ENCODE measurements at regions not wholly inside any gene's neighbourhood (a gene's known extent, or its start where the extent isn't known, plus 50 kb on each side); places are given as distances from the start of the nearest gene placed in this dataset.
"Not testable (repeated sequence)": the region's sequence is repeated elsewhere in the genome, so short reads cannot be mapped to it uniquely, and the experiment has no call there.

DNA sequence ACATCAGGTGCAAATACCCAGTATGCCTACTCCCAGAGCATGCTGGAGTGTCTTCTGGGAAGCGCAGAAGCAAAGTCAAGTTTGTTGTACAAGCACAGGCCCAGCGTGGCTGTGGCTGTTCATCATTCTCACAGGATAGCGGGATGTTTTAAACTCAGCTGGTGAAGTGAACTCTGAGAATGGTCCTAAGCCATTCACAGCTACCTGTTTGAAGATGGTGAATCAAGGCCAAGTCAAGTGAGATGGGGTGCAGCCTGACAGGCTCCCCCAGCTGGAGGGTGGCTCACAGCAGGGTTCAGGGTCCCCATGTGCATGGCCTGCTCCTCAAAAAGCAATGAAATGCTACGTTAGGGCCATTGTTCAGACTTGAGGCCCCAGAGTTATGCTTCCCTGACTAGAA is 304.7 kb upstream of the FOXQ1 start:
- no peaks in the 10 kb centered on the region for H3K36me3 Mint-ChIP-seq
- CTCF ChIA-PET = no interaction called here
- ATAC-seq = no peak

DNA sequence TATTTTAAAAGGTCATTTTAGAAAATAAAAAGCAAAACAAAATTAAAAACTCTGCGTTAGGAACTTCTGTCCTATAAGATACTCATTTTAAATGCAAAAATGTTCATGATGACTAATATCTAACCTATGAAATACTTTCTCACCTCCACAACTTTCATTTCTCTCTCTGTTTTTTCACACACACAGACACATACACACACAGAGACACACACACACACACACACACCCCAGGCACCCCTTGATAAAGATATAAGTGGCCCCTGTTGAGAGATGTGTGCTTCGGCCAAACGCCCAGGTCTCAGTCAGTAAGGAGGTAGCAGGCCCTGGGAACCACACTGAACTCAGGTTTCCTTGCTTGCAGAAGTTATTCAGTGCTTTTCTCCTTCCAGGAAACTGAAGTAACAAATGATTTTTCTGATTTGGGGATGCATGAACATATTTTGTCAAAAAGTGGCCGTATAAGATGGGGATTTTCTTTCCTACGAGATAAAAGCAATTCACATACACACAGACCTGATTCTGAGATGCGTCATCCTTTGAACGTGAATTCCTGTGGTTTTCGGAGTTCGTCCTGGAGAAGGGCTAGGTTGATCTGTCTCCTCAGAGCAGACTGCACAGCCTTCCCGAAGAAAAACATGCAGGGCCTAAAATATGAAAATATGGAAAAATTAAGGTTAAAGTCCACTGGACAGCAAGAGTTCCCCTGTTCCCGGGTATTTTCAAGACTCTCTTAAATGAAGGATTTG is 306.8 kb upstream of the FOXQ1 start:
- no peaks in the 10 kb centered on the region for H3K9me3 Mint-ChIP-seq (ENCODE audit: low read depth)
- H3K4me3 Mint-ChIP-seq = no peak overlapping the region
- H3K27me3 Mint-ChIP-seq = peaks cover 6% of the 10 kb centered on the region
- DNase-seq (no peak), ATAC-seq (no peak)
- no peaks in the 10 kb centered on the region for H3K4me1 Mint-ChIP-seq
- CTCF ChIA-PET = interaction anchor here (0.9 kb wide), 1 partner anchor 283 kb away, joined by 3 read pairs; no protein-coding TSS in a partner anchor
- no peak overlapping the region for H3K27ac Mint-ChIP-seq
- H3K36me3 Mint-ChIP-seq = no peaks in the 10 kb centered on the region

More for the DNA sequence above, 304.7 kb upstream of the FOXQ1 start:
- Mint-ChIP-seq H3K4me1 (no peaks in the 10 kb centered on the region), H3K9me3 (ENCODE audit: low read depth) (no peaks in the 10 kb centered on the region), H3K27ac (no peak overlapping the region), H3K27me3 (peaks cover 2% of the 10 kb centered on the region), H3K4me3 (no peak overlapping the region)
- no peak for DNase-seq

DNA sequence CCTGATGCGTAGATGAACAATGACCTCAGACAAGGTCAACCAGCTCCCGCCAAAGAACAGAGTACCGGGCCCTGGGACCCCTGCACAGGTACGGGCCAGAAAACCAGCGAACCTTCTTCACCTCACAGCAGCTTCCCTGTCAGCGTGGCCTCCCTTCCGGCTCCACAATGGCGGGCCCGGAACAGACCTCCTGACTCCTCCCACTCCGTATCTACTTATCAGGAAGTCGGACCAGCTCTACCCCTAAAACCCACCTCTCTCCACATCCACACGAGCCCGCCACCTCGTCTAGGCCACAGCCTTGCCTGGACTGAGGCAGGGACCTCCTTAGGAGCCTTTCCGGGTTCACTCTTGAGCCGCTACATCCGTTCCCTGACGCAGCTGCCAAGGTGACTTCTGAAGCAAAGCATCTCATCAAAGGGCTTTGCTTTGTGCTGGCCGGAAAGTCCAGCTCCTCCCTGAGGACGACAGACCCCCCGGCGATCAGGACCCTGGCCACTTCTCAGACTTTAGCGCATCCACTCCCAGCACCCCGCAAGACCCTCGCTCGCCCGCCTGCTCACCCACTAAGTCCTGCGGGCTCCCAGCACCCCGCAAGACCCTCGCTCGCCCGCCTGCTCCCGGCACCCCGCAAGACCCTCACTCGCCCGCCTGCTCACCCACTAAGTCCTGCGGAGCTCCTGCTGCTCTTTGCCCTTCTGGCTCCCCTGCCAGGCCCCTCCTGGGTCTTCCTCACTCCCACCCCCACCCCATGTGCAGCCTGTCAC is 308.3 kb upstream of the FOXQ1 start:
- ATAC-seq (no peak), DNase-seq (no peak)
- CTCF ChIA-PET = no interaction called here
- H3K4me3 Mint-ChIP-seq = no peak overlapping the region
- H3K27me3 Mint-ChIP-seq = peaks cover 4% of the 10 kb centered on the region
- H3K9me3 Mint-ChIP-seq (ENCODE audit: low read depth) = no peaks in the 10 kb centered on the region
- no peaks in the 10 kb centered on the region for H3K4me1 Mint-ChIP-seq
- no peaks in the 10 kb centered on the region for H3K36me3 Mint-ChIP-seq
- no peak overlapping the region for H3K27ac Mint-ChIP-seq

DNA sequence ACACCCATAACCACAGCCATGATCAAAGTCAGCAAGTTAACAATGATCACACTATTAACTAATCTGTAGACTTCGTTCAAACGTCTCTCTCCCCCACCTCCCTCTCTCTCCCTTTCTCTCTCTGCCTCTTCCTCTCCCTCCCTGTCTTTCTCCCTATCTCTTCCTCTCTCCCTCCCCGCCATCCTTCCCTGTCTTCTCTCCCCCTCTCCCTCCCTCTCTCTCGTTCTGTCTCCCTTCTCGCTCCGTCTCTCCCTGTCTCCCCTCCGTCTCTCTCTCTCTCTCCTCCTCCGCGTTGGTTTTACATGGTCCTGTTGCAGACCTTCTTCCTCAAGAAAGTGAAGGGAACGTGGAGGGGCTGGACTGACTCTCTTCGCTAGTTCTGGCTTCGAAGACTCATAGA is 308.9 kb upstream of the FOXQ1 start:
- CTCF ChIA-PET = no interaction called here
- Mint-ChIP-seq H3K9me3 (ENCODE audit: low read depth) (no peaks in the 10 kb centered on the region), H3K27ac (no peak overlapping the region), H3K4me1 (no peaks in the 10 kb centered on the region), H3K36me3 (no peaks in the 10 kb centered on the region), H3K4me3 (no peak overlapping the region), H3K27me3 (peaks cover 4% of the 10 kb centered on the region)
- ATAC-seq (no peak), DNase-seq (no peak)

DNA sequence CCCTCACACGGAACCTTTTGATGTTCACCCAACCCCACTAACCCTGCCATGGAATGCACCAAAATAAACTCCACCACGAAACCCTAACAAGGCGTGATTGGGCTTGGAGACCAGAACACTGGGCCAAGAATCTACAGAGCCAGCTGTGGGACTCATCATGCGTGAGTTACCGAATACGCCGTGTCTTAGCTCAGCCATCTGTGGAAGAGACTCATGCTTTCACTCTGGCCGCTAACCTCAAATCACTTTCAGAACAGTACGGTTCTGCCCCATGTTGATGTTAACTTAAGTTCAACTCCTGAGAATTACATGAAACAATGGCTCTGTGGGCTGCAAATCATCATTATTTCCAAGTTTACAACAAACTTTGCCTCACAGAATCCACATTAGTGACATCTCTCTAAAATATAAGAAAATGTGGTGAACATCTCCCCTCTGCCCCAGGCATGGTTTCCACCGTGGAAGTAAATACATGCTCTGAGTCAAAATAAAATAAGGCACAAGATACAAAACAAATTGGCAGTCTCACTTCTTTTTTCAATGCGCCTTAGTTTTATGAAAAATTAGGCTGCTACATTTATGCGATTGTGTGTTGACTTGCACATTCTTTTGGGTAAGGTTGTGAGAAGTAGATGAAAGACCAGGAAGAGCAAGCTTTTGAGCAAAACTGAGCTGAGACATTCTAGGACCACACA is 308.9 kb upstream of the EXOC2 start:
- DNase-seq (no peak), ATAC-seq (no peak)
- Mint-ChIP-seq H3K4me3 (no peak overlapping the region), H3K27me3 (peaks cover 4% of the 10 kb centered on the region), H3K36me3 (no peaks in the 10 kb centered on the region), H3K4me1 (no peaks in the 10 kb centered on the region), H3K27ac (no peak overlapping the region), H3K9me3 (ENCODE audit: low read depth) (no peaks in the 10 kb centered on the region)
- CTCF ChIA-PET = no interaction called here

DNA sequence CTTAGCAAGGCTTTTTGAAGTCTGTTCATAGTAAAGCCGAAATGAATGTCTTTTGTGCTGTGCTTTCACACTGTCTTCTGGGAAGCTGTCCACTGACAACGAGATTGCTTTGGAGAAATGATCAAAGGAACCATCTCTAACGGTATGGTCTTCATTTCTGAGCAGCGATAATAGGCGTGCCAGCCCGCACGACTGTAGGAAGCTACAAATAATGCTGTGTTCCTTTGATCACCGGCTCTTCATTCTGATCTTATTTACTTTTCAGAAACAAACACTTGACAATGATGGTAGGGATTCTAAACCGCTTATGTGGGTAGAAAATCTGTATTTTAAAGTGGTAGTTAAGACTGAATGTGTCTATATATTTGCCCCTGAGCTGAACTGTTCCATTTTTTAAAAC is 306.6 kb upstream of the EXOC2 start:
- Mint-ChIP-seq H3K4me1 (no peaks in the 10 kb centered on the region), H3K9me3 (ENCODE audit: low read depth) (no peaks in the 10 kb centered on the region), H3K27me3 (peaks cover 4% of the 10 kb centered on the region), H3K36me3 (no peaks in the 10 kb centered on the region), H3K4me3 (no peak overlapping the region), H3K27ac (no peak overlapping the region)
- no peak for DNase-seq
- ATAC-seq = no peak
- CTCF ChIA-PET = no interaction called here

DNA sequence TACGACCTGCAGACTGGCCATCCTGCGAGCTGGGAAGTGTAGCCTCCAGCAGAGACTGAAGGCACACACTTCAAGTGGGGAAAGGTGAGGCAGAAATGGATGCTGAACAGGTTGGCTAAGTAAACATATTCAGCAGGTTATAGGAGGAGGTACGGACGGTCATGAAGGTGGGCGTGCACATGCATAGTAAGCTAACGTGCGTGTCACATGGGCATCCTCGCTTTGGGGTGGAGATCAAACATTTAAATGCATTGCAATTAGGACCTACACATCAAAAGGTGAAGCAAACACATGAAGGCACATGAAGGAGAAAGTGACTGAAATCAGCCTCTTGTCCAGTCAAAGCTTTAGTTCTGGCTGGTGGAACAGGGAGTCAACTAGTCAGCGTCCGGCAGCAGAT is 305.6 kb upstream of the EXOC2 start:
- H3K4me1 Mint-ChIP-seq = no peaks in the 10 kb centered on the region
- ATAC-seq = no peak
- DNase-seq = no peak
- H3K27ac Mint-ChIP-seq = no peak overlapping the region
- H3K27me3 Mint-ChIP-seq = peaks cover 8% of the 10 kb centered on the region
- H3K4me3 Mint-ChIP-seq = no peak overlapping the region
- no peaks in the 10 kb centered on the region for H3K36me3 Mint-ChIP-seq
- no peaks in the 10 kb centered on the region for H3K9me3 Mint-ChIP-seq (ENCODE audit: low read depth)
- CTCF ChIA-PET = no interaction called here

DNA sequence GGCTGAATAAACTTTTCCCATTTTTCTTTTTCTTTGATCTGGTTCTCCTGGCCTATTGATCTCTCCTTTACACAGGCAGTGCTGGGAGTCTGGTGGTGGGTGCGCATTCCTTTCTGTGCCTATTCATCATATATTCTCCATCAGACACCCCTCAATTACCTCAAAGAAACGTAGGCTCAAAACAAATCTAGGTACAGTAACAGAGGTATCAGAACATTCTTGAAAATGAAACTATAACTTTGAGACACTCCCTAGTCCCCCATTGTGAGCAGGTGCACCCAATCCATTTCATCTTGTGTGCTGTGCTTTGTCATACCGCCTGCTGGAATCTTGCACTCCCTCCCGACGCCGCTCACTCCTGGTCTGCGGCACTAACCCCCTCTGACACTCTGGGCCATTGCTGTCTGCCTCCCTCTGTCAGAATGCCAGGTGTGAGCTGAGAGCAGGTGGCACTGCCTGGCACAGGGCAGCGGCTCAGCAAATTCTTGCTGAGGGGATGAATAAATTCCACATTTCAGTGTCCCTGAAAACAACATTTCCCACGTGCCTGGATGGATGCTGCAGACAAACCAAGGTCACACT is 303.4 kb upstream of the EXOC2 start:
- Mint-ChIP-seq H3K27ac (no peak overlapping the region), H3K36me3 (no peaks in the 10 kb centered on the region), H3K4me1 (no peaks in the 10 kb centered on the region), H3K4me3 (no peak overlapping the region), H3K9me3 (ENCODE audit: low read depth) (no peaks in the 10 kb centered on the region), H3K27me3 (peaks cover 8% of the 10 kb centered on the region)
- ATAC-seq = no peak
- DNase-seq = no peak
- CTCF ChIA-PET = no interaction called here

DNA sequence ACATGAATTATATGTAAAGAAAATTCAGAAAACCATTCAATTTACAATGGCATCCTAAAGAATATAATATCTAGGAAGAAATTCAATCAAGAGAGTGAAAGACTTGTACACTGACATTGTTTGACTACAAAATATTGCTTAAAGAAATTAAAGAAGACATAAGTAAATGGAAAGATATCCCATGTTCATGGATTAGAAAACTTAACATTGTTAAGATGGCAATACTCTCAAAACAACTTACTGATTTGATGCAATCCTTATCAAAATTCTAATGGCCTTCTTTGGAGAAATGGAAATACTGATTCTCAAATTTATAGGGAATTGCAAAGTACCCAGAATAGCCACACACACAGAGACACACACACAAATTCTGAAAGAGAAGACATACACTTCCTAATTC is 298.3 kb upstream of the EXOC2 start:
- ATAC-seq (no peak), DNase-seq (no peak)
- H3K4me1 Mint-ChIP-seq = no peaks in the 10 kb centered on the region
- no peaks in the 10 kb centered on the region for H3K36me3 Mint-ChIP-seq
- CTCF ChIA-PET = no interaction called here
- H3K4me3 Mint-ChIP-seq = no peak overlapping the region
- peaks cover 23% of the 10 kb centered on the region for H3K27me3 Mint-ChIP-seq
- no peaks in the 10 kb centered on the region for H3K9me3 Mint-ChIP-seq (ENCODE audit: low read depth)
- H3K27ac Mint-ChIP-seq = no peak overlapping the region

DNA sequence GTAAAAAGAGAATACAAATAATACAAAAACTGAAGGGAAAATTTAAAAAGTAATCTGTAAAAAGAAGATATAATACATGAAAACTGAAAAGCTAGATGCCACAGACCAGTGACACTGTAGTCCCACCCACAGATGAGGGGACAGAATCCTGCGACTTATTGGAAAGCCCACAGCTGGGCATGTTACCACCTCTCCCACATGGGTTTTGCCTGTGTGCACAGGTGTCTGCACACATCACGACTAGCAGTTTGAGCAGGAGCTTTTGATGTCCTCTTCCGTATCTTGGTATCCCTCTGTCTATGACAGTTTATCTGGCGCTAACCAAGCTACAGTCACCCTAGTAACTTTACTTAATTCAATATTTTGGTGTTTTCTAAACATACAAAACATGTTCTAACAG is 291.1 kb upstream of the EXOC2 start:
- H3K27ac Mint-ChIP-seq = no peak overlapping the region
- CTCF ChIA-PET = interaction anchor here (0.6 kb wide), 1 partner anchor 428 kb away, joined by 3 read pairs; no protein-coding TSS in a partner anchor

DNA sequence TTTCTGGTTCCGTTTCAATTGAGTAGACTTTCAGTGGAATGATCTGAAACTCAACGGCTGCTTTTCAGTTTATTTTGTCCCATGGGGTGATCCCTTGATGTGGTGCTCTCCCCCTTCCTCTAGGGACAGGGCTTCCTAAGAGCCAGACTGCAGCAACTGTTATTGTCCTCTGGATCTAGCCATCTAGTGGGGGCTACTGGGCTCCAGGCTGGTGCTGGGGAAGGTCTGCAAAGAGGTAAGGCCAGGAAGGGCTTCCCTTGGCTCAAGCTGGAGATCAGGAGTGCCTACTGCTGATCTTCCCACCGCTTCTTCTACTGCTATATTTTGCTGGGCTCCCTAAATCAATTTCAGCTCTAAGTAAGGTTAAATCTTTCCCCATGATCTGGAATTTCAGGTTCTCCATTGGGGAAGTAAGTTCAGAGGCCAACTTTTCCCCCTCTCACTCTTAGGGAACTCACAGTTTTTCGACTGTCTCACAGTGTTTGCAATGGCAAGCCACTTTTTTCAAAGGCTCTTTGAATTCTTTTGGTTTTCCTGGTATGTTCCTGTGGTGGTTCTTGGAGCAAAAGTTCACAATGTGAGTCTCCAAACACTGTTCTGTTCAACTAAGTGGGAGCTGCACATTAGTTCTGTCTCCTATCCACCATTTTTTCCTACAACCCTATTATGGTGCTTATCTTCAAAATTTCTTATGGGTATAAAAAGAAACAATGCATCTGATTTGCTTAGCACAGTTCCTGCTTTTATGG is 286.2 kb upstream of the EXOC2 start:
- Mint-ChIP-seq H3K27me3 (peaks cover 39% of the 10 kb centered on the region), H3K9me3 (ENCODE audit: low read depth) (no peaks in the 10 kb centered on the region), H3K36me3 (no peaks in the 10 kb centered on the region), H3K4me3 (no peak overlapping the region), H3K4me1 (no peaks in the 10 kb centered on the region), H3K27ac (no peak overlapping the region)
- DNase-seq = no peak
- ATAC-seq = no peak
- CTCF ChIA-PET = no interaction called here

More for the DNA sequence above, 291.1 kb upstream of the EXOC2 start:
- DNase-seq (no peak), ATAC-seq (no peak)
- Mint-ChIP-seq H3K36me3 (no peaks in the 10 kb centered on the region), H3K4me3 (no peak overlapping the region), H3K27me3 (peaks cover 32% of the 10 kb centered on the region), H3K9me3 (ENCODE audit: low read depth) (no peaks in the 10 kb centered on the region), H3K4me1 (no peaks in the 10 kb centered on the region)

DNA sequence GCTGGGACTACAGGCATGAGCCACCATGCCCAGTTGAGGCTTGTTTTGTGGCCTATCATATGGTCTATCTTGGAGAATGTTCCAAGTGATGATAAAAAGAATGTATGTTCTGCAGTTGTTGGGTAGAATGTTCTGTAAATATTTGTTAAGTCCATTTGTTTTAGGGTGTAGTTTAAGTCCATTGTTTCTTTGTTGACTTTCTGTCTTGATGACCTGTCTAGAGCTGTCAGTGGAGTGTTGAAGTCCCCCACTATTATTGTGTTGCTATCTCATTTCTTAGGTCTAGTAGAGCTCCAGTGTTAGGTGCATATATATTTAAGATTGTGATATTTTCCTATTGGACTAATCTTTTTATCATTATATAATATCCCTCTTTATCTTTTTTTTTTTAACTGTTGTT is 284.3 kb upstream of the EXOC2 start:
- H3K27ac Mint-ChIP-seq; H3K9me3 Mint-ChIP-seq (ENCODE audit: low read depth); H3K4me3 Mint-ChIP-seq; ATAC-seq; H3K36me3 Mint-ChIP-seq; H3K4me1 Mint-ChIP-seq; CTCF ChIA-PET; DNase-seq: not testable (repeated sequence)
- peaks cover 35% of the 10 kb centered on the region for H3K27me3 Mint-ChIP-seq

DNA sequence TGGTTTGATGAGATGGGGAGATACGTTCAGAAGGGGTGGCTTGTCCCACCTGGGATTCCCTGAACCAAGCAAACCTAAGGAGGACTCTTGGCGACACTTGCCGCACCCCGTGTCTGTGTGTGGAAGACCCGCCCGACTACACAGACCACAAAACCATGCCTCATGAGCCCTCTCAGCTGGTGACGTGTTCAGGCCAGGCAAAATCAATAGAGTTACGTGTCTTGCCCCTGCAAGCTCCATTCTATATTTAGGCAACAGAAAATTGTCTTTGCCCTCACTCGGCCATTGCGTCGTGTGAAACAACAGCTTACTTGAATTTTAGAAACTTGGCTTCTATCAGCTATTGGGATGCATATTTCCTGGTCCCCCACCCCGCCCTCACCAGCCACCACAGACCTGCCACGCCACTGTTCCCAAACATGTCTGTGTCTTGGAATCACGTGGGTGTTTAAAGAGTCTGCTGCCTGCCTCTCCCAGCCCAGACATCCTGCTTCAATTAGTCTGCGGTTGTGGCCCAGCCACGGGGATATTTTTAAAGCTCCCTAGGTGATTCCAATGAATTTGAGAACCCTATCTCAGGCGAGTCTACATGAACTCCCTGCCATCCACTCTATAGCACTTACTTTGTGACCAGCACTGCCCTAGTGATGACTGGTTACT is 279.2 kb upstream of the EXOC2 start:
- DNase-seq (no peak), ATAC-seq (no peak)
- no peak overlapping the region for H3K27ac Mint-ChIP-seq
- H3K4me3 Mint-ChIP-seq = no peak overlapping the region
- peaks cover 11% of the 10 kb centered on the region for H3K27me3 Mint-ChIP-seq
- no peaks in the 10 kb centered on the region for H3K4me1 Mint-ChIP-seq
- H3K36me3 Mint-ChIP-seq = no peaks in the 10 kb centered on the region
- CTCF ChIA-PET = no interaction called here
- no peaks in the 10 kb centered on the region for H3K9me3 Mint-ChIP-seq (ENCODE audit: low read depth)
